K562 (cell line): ENCODE measurements at regions not wholly inside any gene's neighbourhood (a gene's known extent, or its start where the extent isn't known, plus 50 kb on each side); places are given as distances from the start of the nearest gene placed in this dataset.

Experiments used
- ARID4B ChIP-seq: sonication (generic); formaldehyde crosslinking; IDR thresholded peaks from 2 replicates; pipeline ENCODE4 v1.8.0; 2022; ENCODE audit warnings: mild to moderate bottlenecking, missing genetic modification reagents
- CHD2 ChIP-seq: IDR thresholded peaks from 2 replicates; pipeline ENCODE4 v1.6.1; 2011; ENCODE audit warnings: low read depth, low read length
- POLR2A ChIP-seq: fragments of 450-650 bp; conservative IDR thresholded peaks from 2 replicates; pipeline ENCODE4 v1.6.1; 2016
- ZBTB17 ChIP-seq: fragments of 450-650 bp; formaldehyde crosslinking; IDR thresholded peaks from 2 replicates; pipeline ENCODE4 v1.4.0; 2020; ENCODE audit warnings: mild to moderate bottlenecking
- ZBTB33 ChIP-seq: sonication (generic); formaldehyde crosslinking; IDR thresholded peaks from 2 replicates; pipeline ENCODE4 v1.8.1; 2023; ENCODE audit warnings: mild to moderate bottlenecking, missing genetic modification reagents

GRCh38 chr3:19792388-19792787 is 141.6 kb downstream of the EFHB start:
- TF ChIP-seq CHD2 = no peak
- no peak for TF ChIP-seq POLR2A
- no peak for TF ChIP-seq ZBTB33 (CRISPR knock-in tag)
- no peak for TF ChIP-seq ARID4B (CRISPR knock-in tag)
- no peak for TF ChIP-seq ZBTB17 (CRISPR knock-in tag)
